Immature natural killer cell (primary cell): ENCODE measurements at regions not wholly inside any gene's neighbourhood (a gene's known extent, or its start where the extent isn't known, plus 50 kb on each side); places are given as distances from the start of the nearest gene placed in this dataset.

ENCODE experiments used
- DNase-seq, 3 donors: peaks; one replicate each; pipeline ENCODE4 v3.0.0; 2022; ENCODE audit warnings: mixed read lengths in 1 of 3
- H3K27ac Mint-ChIP-seq, 6 donors: one replicate each; pipeline ENCODE4 v1.8.0; 2020; ENCODE audit warnings: mixed read lengths in 6 of 6, mild to moderate bottlenecking in 5 of 6, inconsistent platforms in 4 of 6, moderate library complexity in 3 of 6
- H3K27me3 Mint-ChIP-seq, 3 donors: one replicate each; pipeline ENCODE4 v1.8.0; 2020 to 2021; ENCODE audit warnings: low read depth in 3 of 3, mild to moderate bottlenecking in 3 of 3, mixed read lengths in 3 of 3, moderate library complexity in 3 of 3, inconsistent platforms in 1 of 3
- H3K36me3 Mint-ChIP-seq, 3 donors: one replicate each; pipeline ENCODE4 v1.8.0; 2020; ENCODE audit warnings: mixed read lengths in 3 of 3, inconsistent platforms in 2 of 3, mild to moderate bottlenecking in 2 of 3
- H3K4me1 Mint-ChIP-seq, 2 donors: one replicate each; pipeline ENCODE4 v1.8.0; 2020; ENCODE audit warnings: inconsistent platforms in 2 of 2, mild to moderate bottlenecking in 2 of 2, mixed read lengths in 2 of 2, moderate library complexity in 1 of 2
- H3K4me3 Mint-ChIP-seq, 5 donors: one replicate each; pipeline ENCODE4 v1.8.0; 2020; ENCODE audit warnings: mild to moderate bottlenecking in 5 of 5, mixed read lengths in 5 of 5, inconsistent platforms in 3 of 5, moderate library complexity in 3 of 5
- H3K9me3 Mint-ChIP-seq, 6 donors: one replicate each; pipeline ENCODE4 v1.8.0; 2020; ENCODE audit warnings: mild to moderate bottlenecking in 6 of 6, mixed read lengths in 6 of 6, inconsistent platforms in 4 of 6, moderate library complexity in 3 of 6

- Mint-ChIP-seq H3K4me3 (no peak overlapping the region), H3K27ac (no peak overlapping the region), H3K4me1 (no peaks in the 10 kb centered on the region), H3K36me3 (no peaks in the 10 kb centered on the region), H3K27me3 (peaks cover 0 to 1% (median 0%) of the 10 kb centered on the region in 3 donors), H3K9me3 (peaks cover 0 to 6% (median 0%) of the 10 kb centered on the region in 6 donors)
- DNase-seq = no peak
Measured at GRCh38 chr12:20211981-20212421, 156.3 kb upstream of the PDE3A start.

- H3K27ac Mint-ChIP-seq = no peak overlapping the region
- no peak for DNase-seq
- H3K36me3 Mint-ChIP-seq = no peaks in the 10 kb centered on the region
- peaks cover 0 to 1% (median 0%) of the 10 kb centered on the region in 3 donors for H3K27me3 Mint-ChIP-seq
- H3K9me3 Mint-ChIP-seq = peaks cover 0 to 15% (median 2%) of the 10 kb centered on the region in 6 donors
- H3K4me1 Mint-ChIP-seq = no peaks in the 10 kb centered on the region
- H3K4me3 Mint-ChIP-seq = no peak overlapping the region
Measured at GRCh38 chr12:20212658-20213555, 155.4 kb upstream of the PDE3A start.

- peaks cover 0 to 16% (median 3%) of the 10 kb centered on the region in 6 donors for H3K9me3 Mint-ChIP-seq
- H3K4me3 Mint-ChIP-seq = no peak overlapping the region
- peaks cover 0 to 1% (median 0%) of the 10 kb centered on the region in 3 donors for H3K27me3 Mint-ChIP-seq
Measured at GRCh38 chr12:20213723-20214625, 154.4 kb upstream of the PDE3A start.

GRCh38 chr12:20220339-20220738 lies 148.0 kb upstream of the PDE3A start:
- H3K9me3 Mint-ChIP-seq = peaks cover 0 to 18% (median 5%) of the 10 kb centered on the region in 6 donors
- no peak overlapping the region for H3K4me3 Mint-ChIP-seq
- no peaks in the 10 kb centered on the region for H3K36me3 Mint-ChIP-seq
- DNase-seq = no peak
- no peak overlapping the region for H3K27ac Mint-ChIP-seq
- no peaks in the 10 kb centered on the region for H3K4me1 Mint-ChIP-seq
- H3K27me3 Mint-ChIP-seq = peaks cover 0 to under 1% (median 0%) of the 10 kb centered on the region in 3 donors

More at GRCh38 chr12:20213723-20214625, 154.4 kb upstream of the PDE3A start:
- no peak overlapping the region for H3K27ac Mint-ChIP-seq
- no peaks in the 10 kb centered on the region for H3K36me3 Mint-ChIP-seq
- H3K4me1 Mint-ChIP-seq = no peaks in the 10 kb centered on the region
- DNase-seq = no peak

DNA sequence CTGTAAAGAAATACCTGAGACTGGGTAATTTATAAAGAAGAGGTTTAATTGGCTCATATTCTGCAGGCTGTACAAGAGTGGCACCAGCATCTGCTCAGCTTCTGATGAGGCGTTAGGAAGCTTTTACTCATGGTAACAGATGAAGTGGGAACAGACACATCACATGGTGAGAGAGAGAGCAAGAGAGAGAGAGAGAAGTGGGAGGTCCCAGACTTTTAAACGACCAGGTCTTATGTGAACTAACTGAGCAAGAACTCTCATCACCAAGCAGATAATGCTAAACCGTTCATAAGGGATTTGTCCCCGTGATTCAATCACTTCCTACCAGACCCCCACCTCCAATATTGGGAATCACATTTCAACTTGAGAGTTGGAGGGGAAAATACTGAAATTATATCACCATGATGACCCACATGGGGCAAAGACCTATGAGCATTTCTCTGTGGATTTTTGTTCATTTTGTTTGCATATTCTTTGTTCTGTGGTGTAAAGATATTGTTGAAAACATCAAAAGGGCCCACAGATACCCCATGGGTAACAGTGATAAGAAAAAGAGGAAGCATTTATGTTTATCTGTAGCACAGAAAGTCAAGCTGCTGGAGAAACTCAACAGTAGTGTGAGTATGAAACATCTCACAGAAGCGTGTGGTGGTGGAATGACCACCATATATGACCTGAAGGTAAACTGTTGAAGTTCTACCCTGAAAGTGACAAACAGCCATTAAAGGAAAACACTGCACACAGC lies 135.2 kb upstream of the PDE3A start:
- Mint-ChIP-seq H3K4me1 (no peaks in the 10 kb centered on the region), H3K9me3 (peaks cover 0 to 22% (median 6%) of the 10 kb centered on the region in 6 donors), H3K27me3 (peaks cover 0 to 4% (median 0%) of the 10 kb centered on the region in 3 donors), H3K36me3 (peaks cover 0 to 4% (median 0%) of the 10 kb centered on the region in 3 donors), H3K27ac (no peak overlapping the region), H3K4me3 (no peak overlapping the region)
- no peak for DNase-seq

GRCh38 chr12:20234474-20234873 lies 133.9 kb upstream of the PDE3A start:
- Mint-ChIP-seq H3K9me3 (peaks cover 0 to 21% (median 5%) of the 10 kb centered on the region in 6 donors), H3K27ac (no peak overlapping the region), H3K36me3 (peaks cover 0 to 4% (median 0%) of the 10 kb centered on the region in 3 donors), H3K4me3 (no peak overlapping the region), H3K27me3 (peaks cover 0 to 4% (median 0%) of the 10 kb centered on the region in 3 donors), H3K4me1 (no peaks in the 10 kb centered on the region)
- DNase-seq = no peak

DNA sequence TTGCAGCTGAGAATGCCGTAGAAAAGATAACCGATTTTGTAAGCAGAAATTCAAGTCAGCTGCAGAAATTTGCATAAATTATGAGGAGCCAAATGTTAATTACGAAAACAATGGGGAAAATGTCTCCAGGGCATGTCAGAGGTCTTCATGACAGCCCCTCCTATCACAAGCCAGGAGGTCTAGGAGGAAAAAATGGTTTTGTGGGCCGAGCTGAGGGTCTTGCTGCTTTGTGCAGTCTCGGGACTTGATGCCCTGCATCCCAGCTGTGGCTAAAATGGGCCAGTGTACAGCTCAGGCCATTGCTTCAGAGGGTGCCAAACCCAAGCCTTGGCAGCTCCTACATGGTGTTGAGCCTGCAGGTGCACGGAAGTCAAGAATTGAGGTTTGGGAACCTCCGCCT lies 131.2 kb upstream of the PDE3A start:
- Mint-ChIP-seq H3K27ac (no peak overlapping the region), H3K27me3 (no peaks in the 10 kb centered on the region), H3K4me1 (no peaks in the 10 kb centered on the region), H3K9me3 (peaks cover 0 to 7% (median 3%) of the 10 kb centered on the region in 6 donors), H3K4me3 (no peak overlapping the region), H3K36me3 (no peaks in the 10 kb centered on the region)
- DNase-seq = no peak

DNA sequence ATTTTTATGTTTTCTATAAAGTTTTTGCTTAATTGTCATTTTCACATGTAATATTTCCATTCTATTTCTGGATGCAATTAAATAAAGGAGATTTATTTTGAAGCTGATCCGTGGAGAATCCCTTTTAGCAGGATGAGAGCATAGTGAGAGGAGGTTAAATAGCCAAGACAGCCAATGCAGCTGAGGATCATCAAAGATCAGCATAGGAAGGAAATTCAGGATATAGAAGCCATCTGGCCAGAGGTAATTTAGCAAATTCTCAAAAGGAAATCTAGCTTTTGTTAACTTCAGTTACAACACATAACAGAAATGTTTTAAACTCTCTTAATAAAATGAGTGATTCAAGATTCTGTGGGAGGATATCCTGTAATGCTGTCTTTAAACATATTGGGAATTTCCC lies 122.8 kb upstream of the PDE3A start:
- no peaks in the 10 kb centered on the region for H3K36me3 Mint-ChIP-seq

GRCh38 chr12:20248646-20249045 lies 119.7 kb upstream of the PDE3A start:
- Mint-ChIP-seq H3K4me3 (no peak overlapping the region), H3K4me1 (no peaks in the 10 kb centered on the region), H3K9me3 (peaks cover 2 to 14% (median 8%) of the 10 kb centered on the region in 6 donors), H3K27ac (no peak overlapping the region), H3K27me3 (no peaks in the 10 kb centered on the region), H3K36me3 (no peaks in the 10 kb centered on the region)
- no peak for DNase-seq

More for the DNA sequence above, 122.8 kb upstream of the PDE3A start:
- Mint-ChIP-seq H3K27ac (no peak overlapping the region), H3K27me3 (no peaks in the 10 kb centered on the region), H3K9me3 (peaks cover 2 to 18% (median 8%) of the 10 kb centered on the region in 6 donors), H3K4me3 (no peak overlapping the region), H3K4me1 (no peaks in the 10 kb centered on the region)
- DNase-seq = no peak

DNA sequence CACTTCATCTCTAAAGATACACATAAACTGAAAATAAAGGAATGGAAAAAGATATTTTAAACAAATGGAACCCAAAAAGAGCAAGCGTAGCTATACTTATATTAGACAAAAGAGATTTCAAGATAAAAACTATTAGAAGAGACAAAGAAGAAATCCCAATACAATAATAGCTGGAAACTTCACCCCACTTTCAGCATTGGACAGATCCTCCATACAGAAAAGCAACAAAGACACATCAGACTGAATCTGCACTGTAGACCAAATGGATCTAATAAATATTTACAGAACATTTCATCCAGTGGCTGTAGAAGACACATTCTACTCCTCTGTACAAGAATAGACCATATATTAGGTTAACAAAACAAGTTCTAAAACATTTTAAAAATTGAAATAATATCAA lies 117.6 kb upstream of the PDE3A start:
- DNase-seq = no peak
- no peaks in the 10 kb centered on the region for H3K36me3 Mint-ChIP-seq
- no peak overlapping the region for H3K4me3 Mint-ChIP-seq
- no peaks in the 10 kb centered on the region for H3K4me1 Mint-ChIP-seq
- H3K9me3 Mint-ChIP-seq = peaks cover 0 to 14% (median 8%) of the 10 kb centered on the region in 6 donors
- no peak overlapping the region for H3K27ac Mint-ChIP-seq
- H3K27me3 Mint-ChIP-seq = no peaks in the 10 kb centered on the region

GRCh38 chr12:20257311-20257710 lies 111.0 kb upstream of the PDE3A start:
- H3K9me3 Mint-ChIP-seq = peaks cover 0 to 2% (median 0%) of the 10 kb centered on the region in 6 donors
- no peak overlapping the region for H3K27ac Mint-ChIP-seq
- H3K36me3 Mint-ChIP-seq = no peaks in the 10 kb centered on the region
- no peaks in the 10 kb centered on the region for H3K27me3 Mint-ChIP-seq
- no peaks in the 10 kb centered on the region for H3K4me1 Mint-ChIP-seq
- no peak overlapping the region for H3K4me3 Mint-ChIP-seq
- DNase-seq = no peak

GRCh38 chr12:20259786-20260185 lies 108.6 kb upstream of the PDE3A start:
- no peaks in the 10 kb centered on the region for H3K4me1 Mint-ChIP-seq
- no peak for DNase-seq
- H3K4me3 Mint-ChIP-seq = no peak overlapping the region
- H3K27me3 Mint-ChIP-seq = no peaks in the 10 kb centered on the region
- peaks cover 0 to 3% (median 0%) of the 10 kb centered on the region in 6 donors for H3K9me3 Mint-ChIP-seq
- H3K27ac Mint-ChIP-seq = no peak overlapping the region
- no peaks in the 10 kb centered on the region for H3K36me3 Mint-ChIP-seq

GRCh38 chr12:20260851-20261250 lies 107.5 kb upstream of the PDE3A start:
- H3K27me3 Mint-ChIP-seq = no peaks in the 10 kb centered on the region
- no peak overlapping the region for H3K27ac Mint-ChIP-seq
- no peaks in the 10 kb centered on the region for H3K36me3 Mint-ChIP-seq
- peaks cover 0 to 3% (median 0%) of the 10 kb centered on the region in 6 donors for H3K9me3 Mint-ChIP-seq
- DNase-seq = no peak
- H3K4me1 Mint-ChIP-seq = no peaks in the 10 kb centered on the region
- H3K4me3 Mint-ChIP-seq = no peak overlapping the region
